HUES64 (cell line): ENCODE measurements at regions not wholly inside any gene's neighbourhood (a gene's known extent, or its start where the extent isn't known, plus 50 kb on each side); places are given as distances from the start of the nearest gene placed in this dataset.

Experiments used
- H3K27ac ChIP-seq: 2 replicates; pipeline ENCODE4 v1.7.0; 2013; ENCODE audit warnings: low read depth, low read length, inconsistent platforms
- H3K27me3 ChIP-seq: 2 replicates; pipeline ENCODE4 v1.6.1; 2013; ENCODE audit warnings: mild to moderate bottlenecking, low read length; ENCODE audit not compliant: insufficient read depth
- H3K36me3 ChIP-seq: 2 replicates; pipeline ENCODE4 v1.6.1; 2013; ENCODE audit warnings: mild to moderate bottlenecking, low read length; ENCODE audit not compliant: insufficient read depth
- H3K4me1 ChIP-seq: 2 replicates; pipeline ENCODE4 v1.6.1; 2013; ENCODE audit warnings: mild to moderate bottlenecking, low read length, moderate library complexity; ENCODE audit not compliant: insufficient read depth
- H3K4me3 ChIP-seq: 2 replicates; pipeline ENCODE4 v1.5.1; 2013; ENCODE audit warnings: mild to moderate bottlenecking, low read length, moderate library complexity
- H3K9ac ChIP-seq: 2 replicates; pipeline ENCODE4 v1.6.1; 2013; ENCODE audit warnings: mild to moderate bottlenecking, low read depth, low read length
- H3K9me3 ChIP-seq: 2 replicates; pipeline ENCODE4 v1.6.1; 2013; ENCODE audit warnings: low read depth, low read length; ENCODE audit not compliant: insufficient read depth
- whole genome bisulfite sequencing: fragments of 150-250, 120-280 bp; methylation state at CpG from one replicate; pipeline ENCODE4 v1.1.7; 2013; ENCODE audit warnings: missing lambda C conversion rate; 5-methylcytosine and 5-hydroxymethylcytosine counted together

GRCh38 chr9:119009249-119009648, 360.0 kb downstream of the BRINP1 start:
- Histone ChIP-seq H3K9ac (no peak overlapping the region), H3K4me1 (peaks cover 5% of the 10 kb centered on the region; the same call in 1 of the 2 replicates), H3K4me3 (no peak overlapping the region), H3K9me3 (no peaks in the 10 kb centered on the region), H3K36me3 (no peaks in the 10 kb centered on the region), H3K27me3 (no peaks in the 10 kb centered on the region), H3K27ac (no peak overlapping the region)
- WGBS, result 94% methylated on average over 3 of the region's 4 CpGs

- Histone ChIP-seq H3K27ac (no peak overlapping the region), H3K36me3 (no peaks in the 10 kb centered on the region), H3K9ac (no peak overlapping the region), H3K4me3 (no peak overlapping the region), H3K27me3 (no peaks in the 10 kb centered on the region), H3K4me1 (no peaks in the 10 kb centered on the region), H3K9me3 (no peaks in the 10 kb centered on the region)
- 91% methylated on average over 9 of the region's 9 CpGs for WGBS
Measured at GRCh38 chr9:119020284-119020683, 349.0 kb downstream of the BRINP1 start.

GRCh38 chr9:119020730-119021333, 348.4 kb downstream of the BRINP1 start:
- Histone ChIP-seq H3K9ac (no peak overlapping the region), H3K36me3 (no peaks in the 10 kb centered on the region), H3K4me3 (no peak overlapping the region), H3K4me1 (no peaks in the 10 kb centered on the region), H3K27ac (no peak overlapping the region), H3K27me3 (no peaks in the 10 kb centered on the region), H3K9me3 (no peaks in the 10 kb centered on the region)
- WGBS, result 86% methylated on average over 4 of the region's 4 CpGs

GRCh38 chr9:119026120-119026519, 343.1 kb downstream of the BRINP1 start:
- no peaks in the 10 kb centered on the region for H3K36me3 ChIP-seq
- no peaks in the 10 kb centered on the region for H3K9me3 ChIP-seq
- 92% methylated on average over 4 of the region's 4 CpGs for WGBS
- no peak overlapping the region for H3K27ac ChIP-seq
- H3K9ac ChIP-seq, result no peak overlapping the region
- no peak overlapping the region for H3K4me3 ChIP-seq
- H3K4me1 ChIP-seq, result no peaks in the 10 kb centered on the region
- no peaks in the 10 kb centered on the region for H3K27me3 ChIP-seq

GRCh38 chr9:119027901-119028699, 341.1 kb downstream of the BRINP1 start:
- H3K27me3 ChIP-seq, result no peaks in the 10 kb centered on the region
- no peak overlapping the region for H3K9ac ChIP-seq
- 70% methylated on average over 4 of the region's 7 CpGs for whole genome bisulfite sequencing
- H3K4me3 ChIP-seq, result no peak overlapping the region
- H3K36me3 ChIP-seq, result no peaks in the 10 kb centered on the region
- no peak overlapping the region for H3K27ac ChIP-seq
- H3K4me1 ChIP-seq, result no peaks in the 10 kb centered on the region
- no peaks in the 10 kb centered on the region for H3K9me3 ChIP-seq

- WGBS, result over 99% methylated on average over 5 of the region's 5 CpGs
- no peaks in the 10 kb centered on the region for H3K36me3 ChIP-seq
- H3K4me3 ChIP-seq, result no peak overlapping the region
- H3K9ac ChIP-seq, result no peak overlapping the region
- no peak overlapping the region for H3K27ac ChIP-seq
- H3K4me1 ChIP-seq, result no peaks in the 10 kb centered on the region
- no peaks in the 10 kb centered on the region for H3K9me3 ChIP-seq
- H3K27me3 ChIP-seq, result no peaks in the 10 kb centered on the region
Measured at GRCh38 chr9:119029886-119030285, 339.3 kb downstream of the BRINP1 start.

- H3K36me3 ChIP-seq, result no peaks in the 10 kb centered on the region
- H3K9ac ChIP-seq, result no peak overlapping the region
- no peak overlapping the region for H3K4me3 ChIP-seq
- no peak overlapping the region for H3K27ac ChIP-seq
- WGBS, result 100% methylated on average over 2 of the region's 3 CpGs
- H3K4me1 ChIP-seq, result no peaks in the 10 kb centered on the region
- no peaks in the 10 kb centered on the region for H3K9me3 ChIP-seq
- no peaks in the 10 kb centered on the region for H3K27me3 ChIP-seq
Measured at GRCh38 chr9:119033596-119033995, 335.6 kb downstream of the BRINP1 start.

- Histone ChIP-seq H3K4me3 (no peak overlapping the region), H3K9ac (no peak overlapping the region), H3K9me3 (no peaks in the 10 kb centered on the region), H3K36me3 (no peaks in the 10 kb centered on the region), H3K27ac (no peak overlapping the region), H3K4me1 (no peaks in the 10 kb centered on the region), H3K27me3 (no peaks in the 10 kb centered on the region)
- 58% methylated on average over 2 of the region's 2 CpGs for WGBS
Measured at GRCh38 chr9:119036969-119037368, 332.3 kb downstream of the BRINP1 start.

- H3K4me3 ChIP-seq, result no peak overlapping the region
- H3K36me3 ChIP-seq, result no peaks in the 10 kb centered on the region
- no peak overlapping the region for H3K9ac ChIP-seq
- H3K27me3 ChIP-seq, result no peaks in the 10 kb centered on the region
- no CpG with 5 or more reads among the region's 1 CpG for WGBS
- no peak overlapping the region for H3K27ac ChIP-seq
- H3K9me3 ChIP-seq, result no peaks in the 10 kb centered on the region
- H3K4me1 ChIP-seq, result peaks cover 21% of the 10 kb centered on the region
Measured at GRCh38 chr9:119043996-119044395, 325.2 kb downstream of the BRINP1 start.

- Histone ChIP-seq H3K9me3 (no peaks in the 10 kb centered on the region), H3K36me3 (no peaks in the 10 kb centered on the region), H3K4me3 (no peak overlapping the region), H3K4me1 (peaks cover 22% of the 10 kb centered on the region), H3K9ac (no peak overlapping the region), H3K27ac (no peak overlapping the region), H3K27me3 (no peaks in the 10 kb centered on the region)
- no CpG with 5 or more reads among the region's 1 CpG for WGBS
Measured at GRCh38 chr9:119044806-119045205, 324.4 kb downstream of the BRINP1 start.

GRCh38 chr9:119047513-119048307, 321.5 kb downstream of the BRINP1 start:
- H3K36me3 ChIP-seq, result no peaks in the 10 kb centered on the region
- H3K27me3 ChIP-seq, result no peaks in the 10 kb centered on the region
- no peak overlapping the region for H3K9ac ChIP-seq
- no peak overlapping the region for H3K4me3 ChIP-seq
- WGBS, result 75% methylated on average over 3 of the region's 4 CpGs
- no peak overlapping the region for H3K27ac ChIP-seq
- H3K4me1 ChIP-seq, result peaks cover 25% of the 10 kb centered on the region
- H3K9me3 ChIP-seq, result no peaks in the 10 kb centered on the region
